ENCODE measurements at regions not wholly inside any gene's neighbourhood (a gene's known extent, or its start where the extent isn't known, plus 50 kb on each side); places are given as distances from the start of the nearest gene placed in this dataset.

DNA sequence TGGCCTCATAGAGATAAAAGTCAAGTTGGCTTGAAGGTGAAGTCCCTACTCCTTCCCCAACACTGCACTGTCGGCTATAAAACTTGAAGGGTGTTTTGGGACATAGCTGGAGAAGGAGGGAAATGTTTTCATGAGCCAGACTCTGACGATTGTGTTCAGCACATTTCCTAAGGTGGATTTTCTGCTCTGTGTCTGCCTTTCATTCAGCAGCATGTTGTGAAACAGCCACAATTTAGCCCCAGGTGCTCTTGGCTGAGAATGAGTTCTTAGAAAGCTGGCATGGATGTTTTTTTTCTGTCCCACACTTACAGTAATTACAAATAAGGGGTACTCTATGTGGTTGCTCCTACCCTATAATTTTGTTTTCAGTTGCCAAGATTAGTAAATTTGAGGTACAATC is 492.4 kb downstream of the MCTP2 start:
- no peaks in the 10 kb centered on the region for H3K36me3 ChIP-seq (ENCODE audit: control insufficient read depth, insufficient read depth, low read length)
- H3K9ac ChIP-seq (ENCODE audit: low read depth, low read length): no peak overlapping the region
- H3K4me1 ChIP-seq (ENCODE audit: control insufficient read depth, insufficient read depth, low read length): peaks cover 9% of the 10 kb centered on the region
- no peaks in the 10 kb centered on the region for H3K27me3 ChIP-seq (ENCODE audit: control insufficient read depth, insufficient read depth, low read length)
- no peak overlapping the region for H3K4me3 ChIP-seq (ENCODE audit: low read depth, low read length)
- no peak overlapping the region for H3K27ac ChIP-seq (ENCODE audit: low read depth, low read length)
- no peaks in the 10 kb centered on the region for H3K9me3 ChIP-seq (ENCODE audit: control insufficient read depth, insufficient read depth, low read length)

- H3K9me3 ChIP-seq (ENCODE audit: control insufficient read depth, insufficient read depth, low read length): no peaks in the 10 kb centered on the region
- H3K36me3 ChIP-seq (ENCODE audit: control insufficient read depth, insufficient read depth, low read length): no peaks in the 10 kb centered on the region
- no peaks in the 10 kb centered on the region for H3K4me1 ChIP-seq (ENCODE audit: control insufficient read depth, insufficient read depth, low read length)
- H3K4me3 ChIP-seq (ENCODE audit: low read depth, low read length): no peak overlapping the region
- H3K9ac ChIP-seq (ENCODE audit: low read depth, low read length): no peak overlapping the region
- H3K27me3 ChIP-seq (ENCODE audit: control insufficient read depth, insufficient read depth, low read length): no peaks in the 10 kb centered on the region
- H3K27ac ChIP-seq (ENCODE audit: low read depth, low read length): no peak overlapping the region
These were observed 499.9 kb downstream of the MCTP2 start for GRCh38 chr15:94731286-94731685.

DNA sequence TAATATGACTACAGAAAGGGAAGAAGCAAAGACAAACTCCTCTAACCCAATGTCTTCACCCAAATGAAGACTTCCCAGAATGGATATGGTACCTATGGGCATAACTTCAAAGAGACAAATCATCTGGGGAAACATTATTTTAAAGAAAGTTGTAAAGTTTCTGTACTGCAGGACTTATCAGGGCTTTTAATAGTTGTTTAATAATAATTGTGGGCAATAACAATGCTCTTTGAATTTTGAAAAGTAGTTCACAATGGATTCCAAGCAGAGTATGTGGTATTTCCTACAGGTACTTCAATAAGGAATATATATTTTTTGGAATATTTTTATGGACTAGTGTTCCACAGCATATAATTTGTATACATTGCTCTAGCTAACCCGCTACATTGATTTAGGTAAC is 503.1 kb downstream of the MCTP2 start:
- no peaks in the 10 kb centered on the region for H3K27me3 ChIP-seq (ENCODE audit: control insufficient read depth, insufficient read depth, low read length)
- no peaks in the 10 kb centered on the region for H3K9me3 ChIP-seq (ENCODE audit: control insufficient read depth, insufficient read depth, low read length)
- H3K27ac ChIP-seq (ENCODE audit: low read depth, low read length): no peak overlapping the region
- H3K4me3 ChIP-seq (ENCODE audit: low read depth, low read length): no peak overlapping the region
- H3K9ac ChIP-seq (ENCODE audit: low read depth, low read length): no peak overlapping the region
- H3K36me3 ChIP-seq (ENCODE audit: control insufficient read depth, insufficient read depth, low read length): no peaks in the 10 kb centered on the region
- no peaks in the 10 kb centered on the region for H3K4me1 ChIP-seq (ENCODE audit: control insufficient read depth, insufficient read depth, low read length)

GRCh38 chr15:94736236-94736635 is 504.9 kb downstream of the MCTP2 start:
- no peaks in the 10 kb centered on the region for H3K9me3 ChIP-seq (ENCODE audit: control insufficient read depth, insufficient read depth, low read length)
- no peak overlapping the region for H3K9ac ChIP-seq (ENCODE audit: low read depth, low read length)
- no peaks in the 10 kb centered on the region for H3K27me3 ChIP-seq (ENCODE audit: control insufficient read depth, insufficient read depth, low read length)
- no peaks in the 10 kb centered on the region for H3K36me3 ChIP-seq (ENCODE audit: control insufficient read depth, insufficient read depth, low read length)
- no peaks in the 10 kb centered on the region for H3K4me1 ChIP-seq (ENCODE audit: control insufficient read depth, insufficient read depth, low read length)
- no peak overlapping the region for H3K27ac ChIP-seq (ENCODE audit: low read depth, low read length)
- no peak overlapping the region for H3K4me3 ChIP-seq (ENCODE audit: low read depth, low read length)

DNA sequence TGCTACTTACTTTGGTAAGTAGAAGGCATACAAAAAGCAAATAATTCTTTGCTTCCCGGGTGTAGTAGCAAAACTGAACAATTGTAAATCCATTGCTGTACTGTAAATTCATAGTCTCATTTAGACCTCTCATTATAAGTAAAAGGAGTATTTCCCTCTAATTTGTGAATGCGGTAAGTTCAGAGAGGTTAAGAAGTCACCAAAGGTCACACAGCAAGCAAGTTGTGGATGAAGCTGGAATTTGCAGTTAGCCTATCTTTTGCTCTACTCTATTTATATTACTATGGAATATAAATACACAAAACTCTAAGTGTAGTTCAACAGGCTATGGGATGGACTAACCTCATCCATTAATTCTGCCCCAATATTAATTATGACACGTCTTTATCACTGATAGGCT is 508.3 kb downstream of the MCTP2 start:
- no peaks in the 10 kb centered on the region for H3K27me3 ChIP-seq (ENCODE audit: control insufficient read depth, insufficient read depth, low read length)
- no peak overlapping the region for H3K4me3 ChIP-seq (ENCODE audit: low read depth, low read length)
- no peaks in the 10 kb centered on the region for H3K36me3 ChIP-seq (ENCODE audit: control insufficient read depth, insufficient read depth, low read length)
- H3K27ac ChIP-seq (ENCODE audit: low read depth, low read length): no peak overlapping the region
- peaks cover 12% of the 10 kb centered on the region for H3K4me1 ChIP-seq (ENCODE audit: control insufficient read depth, insufficient read depth, low read length)
- H3K9me3 ChIP-seq (ENCODE audit: control insufficient read depth, insufficient read depth, low read length): no peaks in the 10 kb centered on the region
- no peak overlapping the region for H3K9ac ChIP-seq (ENCODE audit: low read depth, low read length)

DNA sequence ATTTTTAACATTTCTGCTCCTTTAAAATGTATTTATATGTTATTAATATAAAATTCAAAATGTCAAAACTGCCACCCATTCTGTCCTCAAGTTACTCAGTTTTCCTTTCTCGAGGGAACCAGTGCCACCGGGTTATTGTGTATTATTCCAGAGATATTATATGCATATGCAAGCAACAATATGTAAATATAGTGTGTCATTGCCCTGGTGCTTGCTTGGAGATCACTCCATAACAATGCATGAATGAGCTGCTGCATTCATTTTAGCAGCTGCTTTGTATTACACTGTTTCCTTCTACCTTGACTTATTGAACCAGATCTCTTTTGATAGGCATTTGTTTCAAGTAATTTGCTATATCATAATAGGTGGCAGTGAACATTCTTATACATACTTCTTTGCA is 509.1 kb downstream of the MCTP2 start:
- Histone ChIP-seq H3K36me3 (ENCODE audit: control insufficient read depth, insufficient read depth, low read length) (no peaks in the 10 kb centered on the region), H3K9me3 (ENCODE audit: control insufficient read depth, insufficient read depth, low read length) (no peaks in the 10 kb centered on the region), H3K9ac (ENCODE audit: low read depth, low read length) (no peak overlapping the region), H3K27me3 (ENCODE audit: control insufficient read depth, insufficient read depth, low read length) (no peaks in the 10 kb centered on the region), H3K27ac (ENCODE audit: low read depth, low read length) (no peak overlapping the region), H3K4me1 (ENCODE audit: control insufficient read depth, insufficient read depth, low read length) (peaks cover 18% of the 10 kb centered on the region), H3K4me3 (ENCODE audit: low read depth, low read length) (no peak overlapping the region)

DNA sequence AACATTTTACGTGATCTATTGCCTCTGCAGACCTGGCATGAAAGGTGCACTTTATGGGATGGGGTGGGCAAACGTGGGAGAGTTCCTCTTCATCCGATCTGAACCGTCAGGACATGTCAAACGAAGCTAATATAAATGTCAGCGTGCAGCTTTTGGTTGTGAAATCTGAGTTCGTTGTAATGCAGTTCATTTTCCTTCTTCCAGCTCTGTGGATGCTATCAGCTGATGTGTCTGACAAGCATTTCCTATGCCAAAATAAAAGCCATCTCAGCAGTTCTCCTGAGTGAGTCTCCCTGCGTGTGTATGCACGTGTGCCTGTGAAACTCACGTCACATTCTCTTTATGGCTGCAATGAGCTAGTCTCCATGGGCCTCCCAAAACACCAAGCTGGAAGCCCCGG is 512.3 kb downstream of the MCTP2 start:
- Histone ChIP-seq H3K4me1 (ENCODE audit: control insufficient read depth, insufficient read depth, low read length) (peaks cover 26% of the 10 kb centered on the region), H3K9ac (ENCODE audit: low read depth, low read length) (no peak overlapping the region), H3K36me3 (ENCODE audit: control insufficient read depth, insufficient read depth, low read length) (no peaks in the 10 kb centered on the region), H3K4me3 (ENCODE audit: low read depth, low read length) (no peak overlapping the region), H3K27me3 (ENCODE audit: control insufficient read depth, insufficient read depth, low read length) (no peaks in the 10 kb centered on the region), H3K9me3 (ENCODE audit: control insufficient read depth, insufficient read depth, low read length) (no peaks in the 10 kb centered on the region), H3K27ac (ENCODE audit: low read depth, low read length) (no peak overlapping the region)

DNA sequence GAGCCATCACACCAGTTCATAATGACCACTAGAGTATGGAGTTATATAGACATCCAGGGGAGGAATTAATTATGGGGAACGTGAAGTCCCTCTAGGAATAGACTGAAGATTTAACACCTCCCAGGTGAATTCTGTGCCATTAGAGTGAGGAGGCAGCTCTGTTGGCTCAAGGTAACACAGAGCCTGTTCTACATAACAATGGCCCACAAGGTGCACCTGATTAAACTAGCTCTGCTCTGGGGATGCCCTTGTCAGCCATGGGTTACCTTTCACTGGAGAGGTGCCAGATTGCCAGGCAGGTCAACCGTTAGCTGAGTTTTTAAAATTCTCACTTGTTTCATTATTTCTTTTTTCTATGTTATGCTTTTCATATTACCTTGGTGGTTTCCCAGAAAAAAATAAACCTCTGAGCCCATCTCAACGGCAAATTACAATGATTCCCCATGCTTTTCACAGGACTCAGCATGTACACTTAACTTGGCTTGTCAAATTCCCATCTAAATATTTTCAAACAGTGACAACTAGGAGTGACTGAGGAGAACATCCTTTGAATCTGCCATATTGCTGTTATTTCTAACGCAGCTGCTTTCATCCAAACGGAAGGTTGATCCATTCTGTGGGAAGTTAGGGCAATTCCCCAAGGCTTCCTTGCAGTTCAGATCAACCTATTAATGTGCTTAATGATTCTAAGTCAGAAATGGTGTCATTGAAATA is 512.9 kb downstream of the MCTP2 start:
- Histone ChIP-seq H3K4me3 (ENCODE audit: low read depth, low read length) (no peak overlapping the region), H3K9ac (ENCODE audit: low read depth, low read length) (no peak overlapping the region), H3K27me3 (ENCODE audit: control insufficient read depth, insufficient read depth, low read length) (no peaks in the 10 kb centered on the region), H3K4me1 (ENCODE audit: control insufficient read depth, insufficient read depth, low read length) (peaks cover 26% of the 10 kb centered on the region), H3K27ac (ENCODE audit: low read depth, low read length) (no peak overlapping the region), H3K9me3 (ENCODE audit: control insufficient read depth, insufficient read depth, low read length) (no peaks in the 10 kb centered on the region), H3K36me3 (ENCODE audit: control insufficient read depth, insufficient read depth, low read length) (no peaks in the 10 kb centered on the region)

GRCh38 chr15:94745371-94745770 is 514.0 kb downstream of the MCTP2 start:
- Histone ChIP-seq H3K27ac (ENCODE audit: low read depth, low read length) (no peak overlapping the region), H3K27me3 (ENCODE audit: control insufficient read depth, insufficient read depth, low read length) (no peaks in the 10 kb centered on the region), H3K4me1 (ENCODE audit: control insufficient read depth, insufficient read depth, low read length) (peaks cover 26% of the 10 kb centered on the region), H3K36me3 (ENCODE audit: control insufficient read depth, insufficient read depth, low read length) (no peaks in the 10 kb centered on the region), H3K9me3 (ENCODE audit: control insufficient read depth, insufficient read depth, low read length) (peaks cover 4% of the 10 kb centered on the region; the same call in 1 of the 2 replicates), H3K9ac (ENCODE audit: low read depth, low read length) (no peak overlapping the region), H3K4me3 (ENCODE audit: low read depth, low read length) (no peak overlapping the region)

DNA sequence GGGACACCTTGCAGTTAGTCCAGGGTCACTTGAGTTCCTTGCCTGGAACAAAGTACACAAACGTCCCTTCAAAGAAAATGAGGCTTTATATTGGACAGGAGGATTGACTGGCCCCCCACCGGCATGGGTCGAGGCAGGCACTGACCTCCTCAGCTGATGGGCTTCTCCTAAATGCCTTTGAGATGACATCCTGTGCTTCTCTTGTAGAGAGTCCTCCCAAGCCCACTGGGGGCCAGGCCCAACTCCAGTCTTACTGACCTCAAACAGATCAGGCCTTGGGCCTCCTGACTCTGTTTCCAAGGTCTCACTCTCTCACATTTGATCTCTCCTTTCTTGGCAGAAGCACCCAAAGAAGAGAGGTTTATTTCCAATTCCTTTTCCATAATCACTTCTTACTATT is 516.1 kb downstream of the MCTP2 start:
- Histone ChIP-seq H3K36me3 (ENCODE audit: control insufficient read depth, insufficient read depth, low read length) (no peaks in the 10 kb centered on the region), H3K4me1 (ENCODE audit: control insufficient read depth, insufficient read depth, low read length) (peaks cover 26% of the 10 kb centered on the region), H3K9me3 (ENCODE audit: control insufficient read depth, insufficient read depth, low read length) (peaks cover 12% of the 10 kb centered on the region; the same call in 1 of the 2 replicates), H3K27me3 (ENCODE audit: control insufficient read depth, insufficient read depth, low read length) (no peaks in the 10 kb centered on the region), H3K9ac (ENCODE audit: low read depth, low read length) (no peak overlapping the region), H3K4me3 (ENCODE audit: low read depth, low read length) (no peak overlapping the region), H3K27ac (ENCODE audit: low read depth, low read length) (no peak overlapping the region)

DNA sequence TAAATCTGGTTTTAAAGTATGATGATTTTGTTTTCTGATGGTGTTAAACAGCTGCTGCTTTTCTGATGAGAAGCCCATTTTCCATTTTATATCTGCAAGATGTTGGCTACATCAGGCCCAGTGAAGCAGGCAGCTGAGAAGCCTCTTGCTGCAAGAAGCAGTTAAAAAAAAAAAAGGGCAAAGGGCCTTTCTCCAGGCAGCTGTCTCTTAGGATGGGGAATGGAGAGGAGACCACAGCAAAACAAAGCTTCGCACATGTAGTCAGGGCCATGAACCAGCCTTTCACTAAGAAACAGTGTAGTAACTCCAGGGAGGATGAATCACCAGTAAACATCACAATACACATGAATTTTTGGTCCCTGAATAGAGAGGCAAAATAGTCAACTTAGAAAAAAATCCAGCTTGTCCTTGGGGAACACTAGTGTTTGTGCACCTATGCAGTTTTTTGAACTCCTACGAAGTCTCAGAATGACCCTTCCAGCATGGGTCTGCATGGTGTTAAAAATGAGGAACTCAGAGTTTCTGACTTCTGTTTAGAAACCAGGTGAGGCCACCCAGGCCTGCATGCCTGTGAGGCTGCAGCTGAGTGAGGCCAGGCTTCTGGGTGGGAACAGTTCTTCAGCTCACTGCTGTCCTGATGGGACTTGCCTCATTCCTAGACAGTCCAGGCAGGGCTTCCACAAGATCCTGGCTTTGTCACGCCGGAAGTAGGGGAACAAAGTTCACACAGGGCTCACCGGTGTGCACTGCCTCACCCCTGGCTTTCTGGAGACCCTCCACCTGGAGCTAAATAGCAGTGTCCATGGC is 518.7 kb downstream of the MCTP2 start:
- Histone ChIP-seq H3K27ac (ENCODE audit: low read depth, low read length) (no peak overlapping the region), H3K9ac (ENCODE audit: low read depth, low read length) (no peak overlapping the region), H3K4me3 (ENCODE audit: low read depth, low read length) (no peak overlapping the region), H3K36me3 (ENCODE audit: control insufficient read depth, insufficient read depth, low read length) (no peaks in the 10 kb centered on the region), H3K9me3 (ENCODE audit: control insufficient read depth, insufficient read depth, low read length) (peaks cover 12% of the 10 kb centered on the region; the same call in 1 of the 2 replicates), H3K27me3 (ENCODE audit: control insufficient read depth, insufficient read depth, low read length) (no peaks in the 10 kb centered on the region), H3K4me1 (ENCODE audit: control insufficient read depth, insufficient read depth, low read length) (peaks cover 12% of the 10 kb centered on the region)
